Erythroblast (primary cell): ENCODE measurements at regions not wholly inside any gene's neighbourhood (a gene's known extent, or its start where the extent isn't known, plus 50 kb on each side); places are given as distances from the start of the nearest gene placed in this dataset.

Experiments used
- GATA1 ChIP-seq: IDR thresholded peaks from 2 replicates; pipeline ENCODE4 v1.6.1; 2011; ENCODE audit warnings: low read depth, mild to moderate bottlenecking, control low read depth, low read length, moderate library complexity
- POLR2A ChIP-seq: IDR thresholded peaks from 2 replicates; pipeline ENCODE4 v1.6.1; 2011; ENCODE audit warnings: mild to moderate bottlenecking, low read length

GRCh38 chr2:42931818-42932195 is 139.4 kb upstream of the HAAO start:
- no peak for TF ChIP-seq POLR2A
- TF ChIP-seq GATA1 = no peak
